HG02571 (cell line): ENCODE measurements at regions not wholly inside any gene's neighbourhood (a gene's known extent, or its start where the extent isn't known, plus 50 kb on each side); places are given as distances from the start of the nearest gene placed in this dataset.

Source experiments
- ATAC-seq: cut with Tn5 transposase; IDR thresholded peaks from one replicate; pipeline ENCODE4 v1.9.1; 2021; ENCODE audit warnings: mild to moderate bottlenecking, moderate library complexity; ENCODE audit not compliant: unreplicated experiment

GRCh38 chr5:167167191-167167795, 1124.2 kb upstream of the WWC1 start:
- ATAC-seq, result no peak

DNA sequence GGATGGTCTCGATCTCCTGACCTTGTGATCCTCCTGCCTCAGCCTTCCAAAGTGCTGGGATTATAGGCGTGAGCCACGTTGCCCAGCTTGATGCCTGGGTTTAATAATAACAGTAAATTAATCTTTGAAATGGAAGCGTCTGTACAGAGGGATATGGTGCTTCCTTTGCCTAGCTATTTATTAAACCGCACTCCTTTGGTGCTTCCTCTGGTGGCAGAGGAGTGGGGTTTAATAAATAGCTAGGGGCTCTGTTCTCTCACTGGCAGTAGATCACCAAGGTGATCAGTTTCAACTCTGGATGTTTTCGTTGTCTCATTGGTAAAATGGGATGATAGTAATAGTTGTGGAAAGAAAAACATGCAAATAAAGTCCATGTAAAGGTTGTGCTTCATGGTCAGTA, 1122.5 kb upstream of the WWC1 start:
- ATAC-seq, result no peak

DNA sequence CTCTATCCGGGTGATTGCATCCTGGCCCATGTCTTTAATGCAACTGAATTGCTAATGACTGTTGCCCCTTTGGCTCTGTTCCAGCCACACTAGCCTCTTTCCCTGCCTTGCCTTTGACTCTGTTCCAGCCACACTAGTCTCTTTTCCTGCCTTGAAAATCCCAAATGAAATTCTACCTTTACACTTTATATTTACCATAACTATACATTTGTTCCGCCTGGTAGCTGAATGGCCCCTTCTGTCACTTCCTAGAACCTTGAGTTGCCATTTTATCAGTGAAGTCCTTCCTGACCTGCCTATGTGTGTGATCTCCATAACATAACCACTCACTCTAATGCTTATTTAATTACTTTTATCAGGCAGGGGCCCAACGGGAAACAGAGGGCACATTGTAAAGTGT, 1120.4 kb upstream of the WWC1 start:
- ATAC-seq, result no peak

DNA sequence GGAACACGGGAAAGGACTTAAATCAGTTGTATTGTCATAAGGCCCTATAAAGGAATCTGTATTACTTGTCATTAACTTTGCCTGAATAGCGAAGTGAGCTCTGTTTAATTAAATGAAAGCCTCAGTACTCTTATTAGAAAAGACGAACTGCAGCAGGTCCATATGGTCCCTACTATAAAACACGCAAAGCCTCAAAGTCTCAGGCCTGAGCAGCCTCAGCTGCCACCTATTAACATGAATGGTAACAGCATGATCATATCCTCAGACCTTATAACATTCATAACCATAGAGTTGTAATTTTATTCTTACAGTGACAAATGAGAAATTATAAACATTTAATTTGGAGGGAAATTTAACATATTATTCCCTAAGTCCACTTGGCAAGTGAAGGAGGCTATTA, 1113.7 kb upstream of the WWC1 start:
- ATAC-seq, result no peak

DNA sequence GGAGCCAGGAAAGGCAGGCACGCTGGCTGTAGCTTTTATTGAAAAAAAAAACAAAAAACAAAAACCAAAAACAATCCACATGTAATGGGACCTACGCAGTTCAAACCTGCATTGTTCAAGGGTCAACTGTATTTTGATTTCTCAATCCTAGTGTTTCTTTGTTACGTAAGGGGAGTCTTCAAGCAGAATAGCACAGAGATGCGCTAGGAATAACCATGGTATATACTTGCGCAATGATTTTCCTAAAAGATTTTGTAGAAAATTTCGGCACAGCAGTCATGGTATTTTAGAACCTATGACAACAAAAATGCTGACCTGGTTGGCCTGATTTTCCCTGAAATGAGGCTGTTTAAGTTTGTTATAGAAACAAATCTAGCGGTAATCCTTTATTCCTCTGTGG, 1110.5 kb upstream of the WWC1 start:
- no peak for ATAC-seq

GRCh38 chr5:167205881-167206280, 1085.6 kb upstream of the WWC1 start:
- no peak for ATAC-seq

- ATAC-seq, result no peak
These were observed 1084.4 kb upstream of the WWC1 start for GRCh38 chr5:167207081-167207480.

GRCh38 chr5:167208911-167209310, 1082.5 kb upstream of the WWC1 start:
- no peak for ATAC-seq

GRCh38 chr5:167217097-167217743, 1074.2 kb upstream of the WWC1 start:
- ATAC-seq, result no peak

DNA sequence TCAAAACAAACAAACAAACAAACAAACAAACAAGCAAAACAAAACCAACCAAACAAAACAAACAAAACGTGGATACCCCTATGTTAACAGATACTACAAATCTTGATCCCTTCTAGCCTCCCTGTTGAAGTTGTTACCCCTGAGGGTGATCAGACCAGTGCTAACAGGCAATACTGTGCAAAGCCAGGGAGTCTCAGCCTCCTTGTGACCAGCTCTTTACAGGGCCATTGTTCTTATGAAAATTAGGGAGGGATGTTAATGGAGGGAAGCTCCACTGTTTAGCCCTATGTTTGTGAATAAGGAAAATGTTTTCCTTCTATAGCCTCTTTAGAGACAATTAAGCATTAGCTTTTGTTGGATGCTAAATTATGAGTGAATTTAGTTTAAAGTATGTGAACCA, 1072.1 kb upstream of the WWC1 start:
- no peak for ATAC-seq

DNA sequence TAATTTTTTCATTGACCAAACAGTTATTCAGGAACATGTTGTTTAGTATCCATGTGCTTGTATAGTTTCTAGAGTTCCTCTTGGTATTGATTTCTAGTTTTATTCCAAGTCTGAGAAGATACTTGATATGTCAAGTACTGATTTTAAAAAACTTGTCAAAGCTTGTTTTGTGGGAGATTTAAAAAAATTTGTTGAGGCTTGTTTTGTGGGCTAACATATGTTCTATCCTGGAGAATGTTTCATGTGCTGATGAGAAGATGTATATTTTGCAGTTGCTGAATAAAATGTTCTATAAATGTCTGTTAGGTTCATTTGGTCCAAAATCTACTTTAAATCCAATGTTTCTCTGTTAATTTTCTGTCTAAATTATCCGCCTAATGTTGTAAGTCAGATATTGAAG, 1065.1 kb upstream of the WWC1 start:
- no peak for ATAC-seq

DNA sequence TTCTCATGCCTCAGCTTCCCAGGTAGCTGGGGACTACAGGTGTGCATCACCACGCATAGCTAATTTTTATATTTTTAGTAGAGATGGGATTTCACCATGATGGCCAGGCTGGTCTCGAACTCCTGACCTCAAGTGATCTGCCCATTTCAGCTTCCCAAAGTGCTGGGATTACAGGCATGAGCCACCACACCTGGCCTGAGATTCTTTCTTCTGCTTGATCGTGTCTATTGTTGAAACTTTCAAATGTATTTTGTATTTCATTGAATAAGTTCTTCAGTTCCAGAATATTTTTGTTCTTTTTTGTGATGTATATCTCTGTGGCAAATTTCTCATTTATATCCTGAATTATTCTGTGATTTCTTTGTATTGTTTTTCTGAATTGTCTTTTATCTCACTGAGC, 1063.3 kb upstream of the WWC1 start:
- no peak for ATAC-seq

GRCh38 chr5:167229751-167230150, 1061.7 kb upstream of the WWC1 start:
- ATAC-seq, result no peak

DNA sequence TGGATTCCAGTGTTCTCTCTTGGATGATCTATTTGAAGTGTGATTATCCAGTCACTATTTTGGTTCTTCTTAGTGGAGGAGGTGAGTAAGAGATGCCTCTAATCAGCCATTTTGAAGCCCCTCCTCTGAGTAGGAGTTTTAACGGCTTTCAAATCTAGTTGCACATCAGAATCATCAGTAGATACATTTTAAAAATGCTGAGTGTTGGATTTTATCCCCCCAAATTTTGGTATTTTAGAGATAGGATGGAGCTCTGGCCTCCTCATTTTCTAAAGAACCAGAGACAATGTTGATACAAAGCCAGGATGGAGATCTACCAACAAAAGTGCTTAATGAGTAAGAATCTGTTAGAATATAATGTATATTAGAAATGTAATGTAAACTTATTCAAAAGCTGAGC, 1061.0 kb upstream of the WWC1 start:
- no peak for ATAC-seq

GRCh38 chr5:167232675-167233311, 1058.7 kb upstream of the WWC1 start:
- ATAC-seq, result no peak

DNA sequence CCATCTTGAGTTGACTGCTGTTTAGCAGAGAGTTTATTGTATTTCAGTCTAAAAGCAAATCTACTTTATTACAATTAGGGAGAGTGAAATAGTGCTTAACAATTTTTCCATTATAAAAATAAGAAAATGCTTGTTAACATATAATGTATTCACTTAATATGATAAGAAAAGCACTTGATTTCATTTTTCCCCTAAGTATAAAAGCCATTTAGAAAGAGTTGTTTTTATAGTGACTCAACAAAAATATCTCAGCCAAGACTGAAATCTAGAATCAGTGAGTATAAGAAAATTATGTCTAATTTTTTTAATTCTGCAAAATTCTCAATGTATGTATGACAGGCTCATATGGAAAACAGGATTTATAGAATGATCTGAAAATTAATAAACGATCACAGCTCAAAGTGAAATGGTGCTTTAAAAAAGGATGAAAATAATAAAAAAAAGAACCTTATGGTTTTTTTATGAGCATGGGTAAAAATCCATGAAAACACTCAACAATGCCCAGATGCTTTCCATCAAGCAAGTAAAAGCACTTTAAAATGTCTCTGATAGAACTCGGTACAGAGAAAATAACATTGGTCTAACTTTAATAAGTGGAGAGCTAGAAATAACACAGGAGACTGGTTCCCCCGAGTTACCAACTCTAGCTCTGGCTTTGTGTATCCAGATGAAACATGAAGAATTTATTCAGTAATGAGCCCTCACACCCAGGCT, 1057.8 kb upstream of the WWC1 start:
- ATAC-seq, result no peak

GRCh38 chr5:167241436-167242067, 1049.9 kb upstream of the WWC1 start:
- ATAC-seq, result no peak

- no peak for ATAC-seq
These were observed 1048.7 kb upstream of the WWC1 start for GRCh38 chr5:167242701-167243100.

GRCh38 chr5:167243463-167243862, 1048.0 kb upstream of the WWC1 start:
- ATAC-seq, result no peak

DNA sequence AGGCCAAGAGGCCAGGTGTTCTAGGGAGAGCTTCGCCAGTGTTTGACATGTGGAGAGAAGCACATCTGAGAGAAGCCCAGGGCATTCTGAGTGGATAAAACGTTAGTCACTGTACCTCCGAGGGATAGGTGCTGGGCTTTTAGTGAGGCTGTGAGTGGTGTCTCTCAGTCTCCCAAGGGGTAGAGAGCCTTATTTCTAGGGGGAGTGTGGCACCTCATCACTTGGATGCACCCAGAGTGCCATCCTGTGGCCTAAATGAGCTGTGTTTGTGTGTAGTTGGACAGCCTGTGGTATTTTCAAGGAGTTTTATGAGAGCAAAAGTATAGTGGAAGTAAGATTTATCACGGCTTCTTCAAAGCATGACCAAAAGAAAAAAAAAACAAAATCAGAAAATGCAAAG, 1046.9 kb upstream of the WWC1 start:
- ATAC-seq, result no peak

- ATAC-seq, result no peak
These were observed 1045.6 kb upstream of the WWC1 start for GRCh38 chr5:167245868-167246267.
